H54 (cell line): ENCODE measurements at regions not wholly inside any gene's neighbourhood (a gene's known extent, or its start where the extent isn't known, plus 50 kb on each side); places are given as distances from the start of the nearest gene placed in this dataset.

Experiments
- DNase-seq: peaks from one replicate; pipeline ENCODE4 v3.0.0; 2011; ENCODE audit warnings: low spot score, mixed read lengths; ENCODE audit not compliant: insufficient read length
- FAIRE-seq: peaks from 3 replicates; lab custom pipeline; 2011; peaks lifted over from hg19 to GRCh38; lab: Jason Lieb, UNC
- POLR2A ChIP-seq: IDR thresholded peaks from 2 replicates; pipeline ENCODE4 v1.6.1; 2011; ENCODE audit warnings: low read depth, mild to moderate bottlenecking, low read length

GRCh38 chr3:82048711-82049110, 287.3 kb upstream of the GBE1 start:
- DNase-seq, result no peak
- no peak for FAIRE-seq
- TF ChIP-seq POLR2A, result no peak

- no peak for FAIRE-seq
- TF ChIP-seq POLR2A, result no peak
- no peak for DNase-seq
These were observed 283.7 kb upstream of the GBE1 start for GRCh38 chr3:82044930-82045705.

- TF ChIP-seq POLR2A, result no peak
- DNase-seq (no peak), FAIRE-seq (no peak)
These were observed 277.1 kb upstream of the GBE1 start for GRCh38 chr3:82038556-82038955.

- no peak for FAIRE-seq
- DNase-seq, result no peak
- TF ChIP-seq POLR2A, result no peak
These were observed 271.7 kb upstream of the GBE1 start for GRCh38 chr3:82033186-82033585.

- DNase-seq (no peak), FAIRE-seq (no peak)
- TF ChIP-seq POLR2A, result no peak
These were observed 270.2 kb upstream of the GBE1 start for GRCh38 chr3:82031596-82031995.

- DNase-seq (no peak), FAIRE-seq (no peak)
- TF ChIP-seq POLR2A, result no peak
These were observed 269.5 kb upstream of the GBE1 start for GRCh38 chr3:82030916-82031315.

- TF ChIP-seq POLR2A, result no peak
- FAIRE-seq (no peak), DNase-seq (no peak)
These were observed 261.4 kb upstream of the GBE1 start for GRCh38 chr3:82022836-82023235.

GRCh38 chr3:82020282-82020681, 258.8 kb upstream of the GBE1 start:
- no peak for TF ChIP-seq POLR2A
- DNase-seq, result no peak
- no peak for FAIRE-seq

- no peak for TF ChIP-seq POLR2A
- no peak for DNase-seq
- no peak for FAIRE-seq
These were observed 253.8 kb upstream of the GBE1 start for GRCh38 chr3:82015241-82015640.

GRCh38 chr3:82012775-82013174, 251.3 kb upstream of the GBE1 start:
- DNase-seq (no peak), FAIRE-seq (no peak)
- no peak for TF ChIP-seq POLR2A

- DNase-seq (no peak), FAIRE-seq (no peak)
- TF ChIP-seq POLR2A, result no peak
These were observed 249.9 kb upstream of the GBE1 start for GRCh38 chr3:82011336-82011735.

GRCh38 chr3:82005266-82005665, 243.8 kb upstream of the GBE1 start:
- no peak for TF ChIP-seq POLR2A
- DNase-seq, result no peak
- FAIRE-seq, result no peak

GRCh38 chr3:82004266-82004665, 242.8 kb upstream of the GBE1 start:
- TF ChIP-seq POLR2A, result no peak
- FAIRE-seq, result no peak

GRCh38 chr3:82002986-82003642, 241.7 kb upstream of the GBE1 start:
- FAIRE-seq (no peak), DNase-seq (no peak)
- TF ChIP-seq POLR2A, result no peak

More at GRCh38 chr3:82004266-82004665, 242.8 kb upstream of the GBE1 start:
- no peak for DNase-seq

GRCh38 chr3:82002491-82002890, 241.0 kb upstream of the GBE1 start:
- DNase-seq, result no peak
- FAIRE-seq, result no peak
- TF ChIP-seq POLR2A, result no peak
